ENCODE measurements at regions not wholly inside any gene's neighbourhood (a gene's known extent, or its start where the extent isn't known, plus 50 kb on each side); places are given as distances from the start of the nearest gene placed in this dataset.

GRCh38 chr10:2949221-2949947 lies 118.0 kb upstream of the PFKP start:
- WGBS, 2 donors (ENCODE audit: low coverage in 1 of 2), result 65 to 68% methylated on average over 2 to 12 of the region's 12 CpGs
- no peak overlapping the region for H3K4me3 ChIP-seq
- no peak for TF ChIP-seq POLR2AphosphoS5 (IDR thresholded peaks at IDR 0.05)
- TF ChIP-seq CTCF (IDR thresholded peaks at IDR 0.05), result no peak
- no peak for TF ChIP-seq EP300 (IDR thresholded peaks at IDR 0.05; ENCODE audit: low read depth)
- H3K9me3 ChIP-seq, result no peaks in the 10 kb centered on the region
- no peak for DNase-seq
- H3K4me1 ChIP-seq, result no peaks in the 10 kb centered on the region
- H3K27ac ChIP-seq, result no peak overlapping the region
- H3K27me3 ChIP-seq, result peaks cover 9% of the 10 kb centered on the region
- intact Hi-C loops (cut with DNase I; ENCODE audit: low total_unique reads), result no loop called here
- H3K36me3 ChIP-seq, result no peaks in the 10 kb centered on the region
- in situ Hi-C loops (cut with MboI; ENCODE audit: low pct_ligation_motif_present in 1 of 4, low pct_unique_long_range_greater_than_20kb in 1 of 4, low sequenced_read_pairs in 3 of 4), result loop anchor here in 1 of 4 donors (25.0 kb wide), 1 partner anchor 88 kb away; no protein-coding TSS in a partner anchor

GRCh38 chr10:2948127-2948854 lies 119.1 kb upstream of the PFKP start:
- Histone ChIP-seq H3K9me3 (no peaks in the 10 kb centered on the region), H3K27ac (no peak overlapping the region), H3K4me1 (no peaks in the 10 kb centered on the region), H3K36me3 (no peaks in the 10 kb centered on the region), H3K27me3 (peaks cover 9% of the 10 kb centered on the region), H3K4me3 (no peak overlapping the region)
- in situ Hi-C loops (cut with MboI; ENCODE audit: low pct_ligation_motif_present in 1 of 4, low pct_unique_long_range_greater_than_20kb in 1 of 4, low sequenced_read_pairs in 3 of 4), result loop anchor here in 1 of 4 donors (25.0 kb wide), 1 partner anchor 89 kb away; no protein-coding TSS in a partner anchor
- TF ChIP-seq POLR2AphosphoS5 (IDR thresholded peaks at IDR 0.05) (no peak), POLR2A (IDR thresholded peaks at IDR 0.05) (no peak), CTCF (IDR thresholded peaks at IDR 0.05) (no peak), EP300 (IDR thresholded peaks at IDR 0.05; ENCODE audit: low read depth) (no peak)
- WGBS, 2 donors (ENCODE audit: low coverage in 1 of 2), result 74 to 78% methylated on average over 1 of the region's 1 CpG
- no peak for DNase-seq
- intact Hi-C loops (cut with DNase I; ENCODE audit: low total_unique reads), result no loop called here

GRCh38 chr10:2944788-2945187 lies 122.6 kb upstream of the PFKP start:
- no peaks in the 10 kb centered on the region for H3K4me1 ChIP-seq
- peaks cover 14% of the 10 kb centered on the region for H3K27me3 ChIP-seq
- 82 to 91% methylated on average over 5 of the region's 5 CpGs for WGBS, 2 donors (ENCODE audit: low coverage in 1 of 2)
- H3K4me3 ChIP-seq, result no peak overlapping the region
- DNase-seq, result no peak
- in situ Hi-C loops (cut with MboI; ENCODE audit: low pct_ligation_motif_present in 1 of 4, low pct_unique_long_range_greater_than_20kb in 1 of 4, low sequenced_read_pairs in 3 of 4), result loop anchor here in 1 of 4 donors (25.0 kb wide), 1 partner anchor 93 kb away; no protein-coding TSS in a partner anchor
- no peaks in the 10 kb centered on the region for H3K36me3 ChIP-seq
- H3K9me3 ChIP-seq, result no peaks in the 10 kb centered on the region
- no peak overlapping the region for H3K27ac ChIP-seq
- intact Hi-C loops (cut with DNase I; ENCODE audit: low total_unique reads), result no loop called here
- TF ChIP-seq POLR2AphosphoS5 (IDR thresholded peaks at IDR 0.05) (no peak), POLR2A (IDR thresholded peaks at IDR 0.05) (no peak), EP300 (IDR thresholded peaks at IDR 0.05; ENCODE audit: low read depth) (no peak), CTCF (IDR thresholded peaks at IDR 0.05) (no peak)

DNA sequence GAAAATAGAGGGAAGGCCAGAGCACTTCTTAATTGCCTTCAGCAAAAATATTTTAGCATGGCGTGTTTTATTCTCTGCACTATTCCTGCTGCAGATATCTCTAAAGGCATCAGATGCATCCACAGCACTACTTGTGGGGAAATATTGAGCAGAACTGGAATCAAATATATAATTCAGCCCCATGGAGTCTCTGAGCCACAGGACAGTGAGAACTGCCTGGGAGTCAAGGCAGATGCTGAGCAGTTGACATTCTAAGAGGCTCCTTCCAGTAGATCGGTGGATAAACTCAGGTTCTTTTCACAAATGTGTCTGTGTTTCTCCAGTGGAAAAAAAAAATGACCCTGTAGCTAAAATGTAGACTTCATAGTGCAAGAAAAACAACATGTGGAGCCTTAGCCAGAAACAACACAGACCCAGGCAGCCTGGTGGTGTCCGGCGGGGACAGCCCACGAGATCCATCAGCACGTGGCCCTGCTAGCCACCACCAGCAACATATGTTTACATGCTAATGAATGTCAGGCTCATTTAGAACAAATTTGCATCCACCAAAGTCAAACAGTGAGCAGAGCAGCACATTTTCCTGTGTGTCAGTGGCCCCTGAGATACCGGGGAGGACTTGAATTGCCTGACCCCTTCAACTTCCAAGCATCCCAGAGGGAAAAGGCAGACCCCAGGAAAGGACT lies 123.3 kb upstream of the PFKP start:
- no peaks in the 10 kb centered on the region for H3K9me3 ChIP-seq
- H3K4me1 ChIP-seq, result no peaks in the 10 kb centered on the region
- TF ChIP-seq POLR2AphosphoS5 (IDR thresholded peaks at IDR 0.05), result no peak
- no peak for TF ChIP-seq EP300 (IDR thresholded peaks at IDR 0.05; ENCODE audit: low read depth)
- no peak for TF ChIP-seq CTCF (IDR thresholded peaks at IDR 0.05)
- TF ChIP-seq POLR2A (IDR thresholded peaks at IDR 0.05), result no peak
- H3K4me3 ChIP-seq, result no peak overlapping the region
- in situ Hi-C loops (cut with MboI; ENCODE audit: low pct_ligation_motif_present in 1 of 4, low pct_unique_long_range_greater_than_20kb in 1 of 4, low sequenced_read_pairs in 3 of 4), result loop anchor here in 1 of 4 donors (25.0 kb wide), 1 partner anchor 93 kb away; no protein-coding TSS in a partner anchor
- no peaks in the 10 kb centered on the region for H3K36me3 ChIP-seq
- intact Hi-C loops (cut with DNase I; ENCODE audit: low total_unique reads), result no loop called here
- DNase-seq, result no peak
- peaks cover 12% of the 10 kb centered on the region for H3K27me3 ChIP-seq
- WGBS, 2 donors (ENCODE audit: low coverage in 1 of 2), result 71% methylated on average over 2 to 7 of the region's 7 CpGs
- H3K27ac ChIP-seq, result no peak overlapping the region
